HepG2 (cell line): ENCODE measurements at regions not wholly inside any gene's neighbourhood (a gene's known extent, or its start where the extent isn't known, plus 50 kb on each side); places are given as distances from the start of the nearest gene placed in this dataset.
"Not testable (repeated sequence)": the region's sequence is repeated elsewhere in the genome, so short reads cannot be mapped to it uniquely, and the experiment has no call there.

Experiments used
- ATAC-seq: fragments of 200-7000 bp; cut with Tn5 transposase; 3 replicates; pipeline ENCODE4 v1.9.1; 2020; ENCODE audit warnings: mild to moderate bottlenecking, moderate library complexity
- BruUV-seq: library from RNA; stranded (reverse); fragments of 400-500 nt; replicated peaks from 2 replicates; lab custom pipeline; 2021; lab: Mats Ljungman, UMichigan
- CTCF ChIA-PET: fragments of 300-600 bp; formaldehyde crosslinking; extraction: SDS; loops from one replicate; lab custom pipeline; 2021; ENCODE audit warnings: low total read pairs, inconsistent platforms, low intra/inter-chr PET ratio; lab: Yijun Ruan, JAX
- POLR2A ChIA-PET: fragments of 350-600 bp; sonication (Branson Sonifier 250); formaldehyde crosslinking; loops from one replicate; lab custom pipeline; 2020; ENCODE audit warnings: antibody characterized with exemption, inconsistent platforms; lab: Yijun Ruan, JAX
- DNase-seq: peaks from one replicate; pipeline ENCODE4 v3.0.0-alpha.2; 2015; ENCODE audit warnings: low spot score
- FAIRE-seq: peaks from 3 replicates; lab custom pipeline; 2011; peaks lifted over from hg19 to GRCh38; lab: Jason Lieb, UNC
- H2AFZ ChIP-seq: one replicate; pipeline ENCODE4 v1.6.1; 2011; ENCODE audit warnings: low read length, inconsistent platforms
- H3K27ac ChIP-seq: fragments of 300-600 bp; 3 replicates; pipeline ENCODE4 v1.8.0; 2011; ENCODE audit warnings: mixed run types, mild to moderate bottlenecking, mixed read lengths, low read length, inconsistent platforms; ENCODE audit not compliant: insufficient read depth; ENCODE audit errors: extremely low read length
- H3K27me3 ChIP-seq, 2 experiments: fragments of 200-600 bp in 1 of 2; 2 replicates in 1 of 2; 3 replicates in 1 of 2; pipeline versions ENCODE4 v1.6.0 to v1.8.0; 2011; ENCODE audit warnings: low read length in 2 of 2, mild to moderate bottlenecking in 2 of 2, moderate library complexity in 2 of 2, inconsistent platforms in 1 of 2; ENCODE audit not compliant: insufficient read depth in 2 of 2, control insufficient read depth in 1 of 2
- H3K36me3 ChIP-seq, 2 experiments: fragments of 200-600 bp in 1 of 2; replicated peaks in 1 of 2; 2 replicates in 1 of 2; 3 replicates in 1 of 2; pipeline versions ENCODE4 v1.5.1 to v1.8.0; 2011; ENCODE audit warnings: low read length in 2 of 2, inconsistent platforms in 1 of 2; ENCODE audit not compliant: insufficient read depth in 2 of 2, control insufficient read depth in 1 of 2
- H3K4me1 ChIP-seq: 2 replicates; pipeline ENCODE4 v1.5.1; 2012; ENCODE audit warnings: low read length, inconsistent platforms; ENCODE audit not compliant: insufficient read depth
- H3K4me2 ChIP-seq: 2 replicates; pipeline ENCODE4 v1.6.0; 2011; ENCODE audit warnings: low read depth, low read length, inconsistent platforms
- H3K4me3 ChIP-seq, 3 experiments: fragments of 200-600 bp in 1 of 3; sonication (generic), shearing (Covaris generic) in 1 of 3; replicated peaks in 1 of 3; 2 replicates each; pipeline ENCODE4 v1.5.1; 2011 to 2016; ENCODE audit warnings: low read length in 3 of 3, inconsistent platforms in 2 of 3, low read depth in 2 of 3, mild to moderate bottlenecking in 2 of 3, control low read depth in 1 of 3, mixed read lengths in 1 of 3; ENCODE audit not compliant: insufficient read depth in 1 of 3
- H3K79me2 ChIP-seq: one replicate; pipeline ENCODE4 v1.6.1; 2011; ENCODE audit warnings: low read length, inconsistent platforms; ENCODE audit not compliant: insufficient read depth
- H3K9ac ChIP-seq: 2 replicates; pipeline ENCODE4 v1.6.0; 2011; ENCODE audit warnings: mild to moderate bottlenecking, low read depth, low read length, inconsistent platforms; ENCODE audit not compliant: insufficient read depth
- H3K9me3 ChIP-seq: 2 replicates; pipeline ENCODE4 v1.5.1; 2012; ENCODE audit warnings: mild to moderate bottlenecking, low read length
- H4K20me1 ChIP-seq: 2 replicates; pipeline ENCODE4 v1.6.0; 2011; ENCODE audit warnings: inconsistent platforms, mild to moderate bottlenecking, low read length, moderate library complexity; ENCODE audit not compliant: insufficient read depth
- EED ChIP-seq: sonication (generic); formaldehyde crosslinking; IDR thresholded peaks from 2 replicates; pipeline ENCODE4 v1.5.0; 2020; ENCODE audit warnings: mild to moderate bottlenecking, missing genetic modification reagents
- RBFOX2 ChIP-seq: fragments of 200-400 bp; formaldehyde crosslinking; IDR thresholded peaks from 2 replicates; pipeline ENCODE4 v1.6.1; 2017; ENCODE audit warnings: low read depth, mild to moderate bottlenecking, low read length
- SOX6 ChIP-seq, 2 experiments: fragments of 450-650 bp in 1 of 2; sonication (generic) in 1 of 2; formaldehyde crosslinking in 1 of 2; IDR thresholded peaks; 2 replicates each; pipeline versions ENCODE4 v1.4.0 to v1.6.1; 2017 to 2020; ENCODE audit warnings: antibody characterized with exemption in 1 of 2, mild to moderate bottlenecking in 1 of 2, missing genetic modification reagents in 1 of 2
- TEAD3 ChIP-seq: optimal IDR thresholded peaks from 2 replicates; pipeline ENCODE3; 2016; ENCODE audit warnings: borderline replicate concordance
- ZNF317 ChIP-seq: sonication (generic); formaldehyde crosslinking; IDR thresholded peaks from 2 replicates; pipeline ENCODE4 v1.5.0; 2020; ENCODE audit warnings: mild to moderate bottlenecking, missing genetic modification reagents
- ZNF556 ChIP-seq: sonication (generic); formaldehyde crosslinking; IDR thresholded peaks from 2 replicates; pipeline ENCODE4 v1.4.0; 2020; ENCODE audit warnings: mild to moderate bottlenecking, missing genetic modification reagents, borderline replicate concordance
- ZNF687 ChIP-seq: sonication (generic); formaldehyde crosslinking; IDR thresholded peaks from 2 replicates; pipeline ENCODE4 v1.5.1; 2020; ENCODE audit warnings: mild to moderate bottlenecking, missing genetic modification reagents, moderate library complexity
- ZNF782 ChIP-seq: sonication (generic); formaldehyde crosslinking; IDR thresholded peaks from 2 replicates; pipeline ENCODE4 v1.4.0; 2020; ENCODE audit warnings: missing genetic modification reagents, mild to moderate bottlenecking, borderline replicate concordance
- ZNF891 ChIP-seq: sonication (generic); formaldehyde crosslinking; IDR thresholded peaks from 2 replicates; pipeline ENCODE4 v1.5.0; 2020; ENCODE audit warnings: mild to moderate bottlenecking, missing genetic modification reagents
- ZSCAN25 ChIP-seq: sonication (generic); formaldehyde crosslinking; IDR thresholded peaks from 2 replicates; pipeline ENCODE4 v1.8.0; 2022; ENCODE audit warnings: mild to moderate bottlenecking, missing genetic modification reagents
- WGBS: methylation state at CpG from one replicate; pipeline ENCODE4 v1.1.6; 2017; ENCODE audit warnings: low lambda C conversion rate; 5-methylcytosine and 5-hydroxymethylcytosine counted together
- in situ Hi-C: cut with HindIII; loops from 2 replicates; pipeline ENCODE4 v1.10.0; 2017; ENCODE audit warnings: low pct_unique_long_range_greater_than_20kb; ENCODE audit not compliant: extremely low pct_ligation_motif_present
- intact Hi-C: fragments of 100-400 bp; cut with micrococcal nuclease; formaldehyde crosslinking; loops from one replicate; pipeline ENCODE4 v1.10.0; 2022; ENCODE audit not compliant: unreplicated experiment
- TF ChIP-seq, protein P1 (sequence below): sonication (generic); formaldehyde crosslinking; IDR thresholded peaks from one replicate; pipeline ENCODE4 v1.5.1; 2020; ENCODE audit warnings: mild to moderate bottlenecking, missing genetic modification reagents; ENCODE audit errors: not compliant biosample characterization

GRCh38 chr16:21507631-21508305, 91.6 kb upstream of the METTL9 start:
- in situ Hi-C loops; FAIRE-seq; DNase-seq; H3K9ac ChIP-seq; H2AFZ ChIP-seq; intact Hi-C loops; ATAC-seq; BruUV-seq; POLR2A ChIA-PET; H3K27me3 ChIP-seq; H3K4me3 ChIP-seq; CTCF ChIA-PET; H3K9me3 ChIP-seq; TF ChIP-seq SOX6 (IDR thresholded peaks at IDR 0.05): not testable (repeated sequence)
- Histone ChIP-seq H3K4me1 (peaks cover 97% of the 10 kb centered on the region), H3K27ac (peak overlapping the region; percentile 34), H3K79me2 (peaks cover 91% of the 10 kb centered on the region), H4K20me1 (peaks cover 78% of the 10 kb centered on the region), H3K4me2 (peak overlapping the region; percentile 30; the same call in 1 of the 2 replicates), H3K36me3 (peaks cover 21 to 35% of the 10 kb centered on the region in 2 experiments; a peak in 4 of 5 replicates)
- 86% methylated on average over 15 of the region's 15 CpGs for WGBS
- TF ChIP-seq ZNF556 (CRISPR knock-in tag) = peak; percentile 75; the same call in 1 of the 2 replicates
- TF ChIP-seq TEAD3 (CRISPR knock-in tag) = peak; percentile 80
- peak; percentile 58 for TF ChIP-seq SOX6 (CRISPR knock-in tag; IDR thresholded peaks at IDR 0.05)
- 0 out of 2 replicates have a peak, but pooled peaks have one; percentile 24 for TF ChIP-seq ZSCAN25 (CRISPR knock-in tag)
- TF ChIP-seq ZNF782 (CRISPR knock-in tag) = peak; percentile 75; the same call in 1 of the 2 replicates
- peak; percentile 89 for TF ChIP-seq ZNF891 (CRISPR knock-in tag)
- peak; percentile 35; the same call in 1 of the 2 replicates for TF ChIP-seq RBFOX2
- TF ChIP-seq, protein P1, sequence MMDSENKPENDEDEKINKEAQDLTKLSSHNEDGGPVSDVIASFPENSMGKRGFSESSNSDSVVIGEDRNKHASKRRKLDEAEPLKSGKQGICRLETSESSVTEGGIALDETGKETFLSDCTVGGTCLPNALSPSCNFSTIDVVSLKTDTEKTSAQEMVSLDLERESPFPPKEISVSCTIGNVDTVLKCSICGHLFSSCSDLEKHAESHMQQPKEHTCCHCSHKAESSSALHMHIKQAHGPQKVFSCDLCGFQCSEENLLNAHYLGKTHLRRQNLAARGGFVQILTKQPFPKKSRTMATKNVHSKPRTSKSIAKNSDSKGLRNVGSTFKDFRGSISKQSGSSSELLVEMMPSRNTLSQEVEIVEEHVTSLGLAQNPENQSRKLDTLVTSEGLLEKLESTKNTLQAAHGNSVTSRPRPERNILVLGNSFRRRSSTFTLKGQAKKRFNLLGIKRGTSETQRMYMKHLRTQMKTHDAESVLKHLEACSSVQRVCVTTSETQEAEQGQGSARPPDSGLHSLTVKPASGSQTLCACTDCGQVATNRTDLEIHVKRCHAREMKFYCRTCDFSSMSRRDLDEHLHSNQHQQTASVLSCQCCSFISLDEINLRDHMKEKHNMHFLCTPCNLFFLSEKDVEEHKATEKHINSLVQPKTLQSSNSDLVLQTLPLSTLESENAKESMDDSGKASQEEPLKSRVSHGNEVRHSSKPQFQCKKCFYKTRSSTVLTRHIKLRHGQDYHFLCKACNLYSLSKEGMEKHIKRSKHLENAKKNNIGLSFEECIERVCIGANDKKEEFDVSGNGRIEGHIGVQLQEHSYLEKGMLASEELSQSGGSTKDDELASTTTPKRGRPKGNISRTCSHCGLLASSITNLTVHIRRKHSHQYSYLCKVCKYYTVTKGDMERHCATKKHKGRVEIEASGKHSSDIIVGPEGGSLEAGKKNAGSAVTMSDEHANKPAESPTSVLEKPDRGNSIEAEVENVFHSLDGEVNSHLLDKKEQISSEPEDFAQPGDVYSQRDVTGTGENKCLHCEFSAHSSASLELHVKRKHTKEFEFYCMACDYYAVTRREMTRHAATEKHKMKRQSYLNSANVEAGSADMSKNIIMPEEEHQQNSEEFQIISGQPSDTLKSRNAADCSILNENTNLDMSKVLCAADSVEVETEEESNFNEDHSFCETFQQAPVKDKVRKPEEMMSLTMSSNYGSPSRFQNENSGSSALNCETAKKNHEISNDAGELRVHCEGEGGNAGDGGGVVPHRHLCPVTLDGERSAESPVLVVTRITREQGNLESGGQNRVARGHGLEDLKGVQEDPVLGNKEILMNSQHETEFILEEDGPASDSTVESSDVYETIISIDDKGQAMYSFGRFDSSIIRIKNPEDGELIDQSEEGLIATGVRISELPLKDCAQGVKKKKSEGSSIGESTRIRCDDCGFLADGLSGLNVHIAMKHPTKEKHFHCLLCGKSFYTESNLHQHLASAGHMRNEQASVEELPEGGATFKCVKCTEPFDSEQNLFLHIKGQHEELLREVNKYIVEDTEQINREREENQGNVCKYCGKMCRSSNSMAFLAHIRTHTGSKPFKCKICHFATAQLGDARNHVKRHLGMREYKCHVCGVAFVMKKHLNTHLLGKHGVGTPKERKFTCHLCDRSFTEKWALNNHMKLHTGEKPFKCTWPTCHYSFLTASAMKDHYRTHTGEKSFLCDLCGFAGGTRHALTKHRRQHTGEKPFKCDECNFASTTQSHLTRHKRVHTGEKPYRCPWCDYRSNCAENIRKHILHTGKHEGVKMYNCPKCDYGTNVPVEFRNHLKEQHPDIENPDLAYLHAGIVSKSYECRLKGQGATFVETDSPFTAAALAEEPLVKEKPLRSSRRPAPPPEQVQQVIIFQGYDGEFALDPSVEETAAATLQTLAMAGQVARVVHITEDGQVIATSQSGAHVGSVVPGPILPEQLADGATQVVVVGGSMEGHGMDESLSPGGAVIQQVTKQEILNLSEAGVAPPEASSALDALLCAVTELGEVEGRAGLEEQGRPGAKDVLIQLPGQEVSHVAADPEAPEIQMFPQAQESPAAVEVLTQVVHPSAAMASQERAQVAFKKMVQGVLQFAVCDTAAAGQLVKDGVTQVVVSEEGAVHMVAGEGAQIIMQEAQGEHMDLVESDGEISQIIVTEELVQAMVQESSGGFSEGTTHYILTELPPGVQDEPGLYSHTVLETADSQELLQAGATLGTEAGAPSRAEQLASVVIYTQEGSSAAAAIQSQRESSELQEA (CRISPR knock-in tag) = peak; percentile 46
- 0 out of 2 replicates have a peak, but pooled peaks have one; percentile 46 for TF ChIP-seq EED
- TF ChIP-seq ZNF317 (CRISPR knock-in tag) = peak; percentile 54; the same call in 1 of the 2 replicates
- TF ChIP-seq ZNF687 (CRISPR knock-in tag) = peak; percentile 57
